PC-3 (cell line): ENCODE measurements at regions not wholly inside any gene's neighbourhood (a gene's known extent, or its start where the extent isn't known, plus 50 kb on each side); places are given as distances from the start of the nearest gene placed in this dataset.

ENCODE experiments used
- EZH2phosphoT487 ChIP-seq: fragments of 300-600 bp; sonication (generic); IDR thresholded peaks from 2 replicates; pipeline ENCODE4 v1.6.1; 2018; ENCODE audit warnings: mild to moderate bottlenecking, antibody characterized with exemption, low read length, borderline replicate concordance
- TF ChIP-seq, protein P1 (sequence below): fragments of 300-600 bp; sonication (generic); conservative IDR thresholded peaks from 2 replicates; pipeline ENCODE4 v1.5.1; 2017; ENCODE audit warnings: antibody characterized with exemption, low read depth, mild to moderate bottlenecking, low read length

DNA sequence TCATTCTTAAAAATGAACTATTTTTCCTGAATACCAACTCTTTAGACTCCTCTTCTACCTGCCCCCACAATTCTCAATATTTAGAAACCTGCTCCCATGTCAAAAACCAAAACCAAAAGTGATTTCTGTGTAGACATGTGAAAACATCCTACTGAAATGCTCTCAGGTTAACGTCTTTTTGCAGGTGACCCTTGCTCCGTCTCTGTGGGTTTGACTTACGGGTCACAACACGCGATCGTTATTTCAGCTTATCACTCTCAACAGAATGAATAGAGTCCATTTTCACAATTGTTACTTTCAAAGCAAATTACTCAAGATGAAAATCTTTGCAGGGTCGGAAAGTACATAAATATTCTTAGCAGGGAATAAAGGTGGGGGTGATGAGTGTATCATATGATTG lies 456.3 kb upstream of the SGCD start:
- TF ChIP-seq, protein P1, sequence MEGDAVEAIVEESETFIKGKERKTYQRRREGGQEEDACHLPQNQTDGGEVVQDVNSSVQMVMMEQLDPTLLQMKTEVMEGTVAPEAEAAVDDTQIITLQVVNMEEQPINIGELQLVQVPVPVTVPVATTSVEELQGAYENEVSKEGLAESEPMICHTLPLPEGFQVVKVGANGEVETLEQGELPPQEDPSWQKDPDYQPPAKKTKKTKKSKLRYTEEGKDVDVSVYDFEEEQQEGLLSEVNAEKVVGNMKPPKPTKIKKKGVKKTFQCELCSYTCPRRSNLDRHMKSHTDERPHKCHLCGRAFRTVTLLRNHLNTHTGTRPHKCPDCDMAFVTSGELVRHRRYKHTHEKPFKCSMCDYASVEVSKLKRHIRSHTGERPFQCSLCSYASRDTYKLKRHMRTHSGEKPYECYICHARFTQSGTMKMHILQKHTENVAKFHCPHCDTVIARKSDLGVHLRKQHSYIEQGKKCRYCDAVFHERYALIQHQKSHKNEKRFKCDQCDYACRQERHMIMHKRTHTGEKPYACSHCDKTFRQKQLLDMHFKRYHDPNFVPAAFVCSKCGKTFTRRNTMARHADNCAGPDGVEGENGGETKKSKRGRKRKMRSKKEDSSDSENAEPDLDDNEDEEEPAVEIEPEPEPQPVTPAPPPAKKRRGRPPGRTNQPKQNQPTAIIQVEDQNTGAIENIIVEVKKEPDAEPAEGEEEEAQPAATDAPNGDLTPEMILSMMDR, result no peak
- TF ChIP-seq EZH2phosphoT487, result no peak
